Thyroid gland (tissue), 4 donors: ENCODE measurements at regions not wholly inside any gene's neighbourhood (a gene's known extent, or its start where the extent isn't known, plus 50 kb on each side); places are given as distances from the start of the nearest gene placed in this dataset.
A peak's percentile ranks its signal among the peaks of the same experiment; 100 is the strongest.

Experiments used
- DNase-seq, 2 donors: peaks; one replicate each; pipeline ENCODE4 v3.0.0-alpha.2; 2019
- H3K27ac ChIP-seq, 3 donors: fragments of 200-600 bp; sonication (generic); 1 replicate in 2 of 3; 2 replicates in 1 of 3; pipeline ENCODE4 v1.5.1; 2016 to 2019; ENCODE audit warnings: mild to moderate bottlenecking in 1 of 3, moderate library complexity in 1 of 3
- H3K27me3 ChIP-seq: fragments of 200-600 bp; sonication (generic); one replicate; pipeline ENCODE4 v1.5.1; 2019
- H3K36me3 ChIP-seq, 2 donors: fragments of 200-600 bp; sonication (generic); one replicate each; pipeline ENCODE4 v1.5.1; 2016 to 2019
- H3K4me1 ChIP-seq, 2 donors: fragments of 200-600 bp; sonication (generic); one replicate each; pipeline ENCODE4 v1.5.1; 2017 to 2019
- H3K4me3 ChIP-seq, 3 donors: fragments of 200-600 bp; sonication (generic); replicated peaks in 1 of 3; 1 replicate in 2 of 3; 2 replicates in 1 of 3; pipeline ENCODE4 v1.5.1; 2016; ENCODE audit warnings: mild to moderate bottlenecking in 1 of 3
- H3K9me3 ChIP-seq: fragments of 200-600 bp; sonication (generic); one replicate; pipeline ENCODE4 v1.5.1; 2017
- CTCF ChIP-seq, 6 experiments: fragments of 200-600 bp in 3 of 6; fragments of 450-650 bp in 3 of 6; sonication (generic) in 3 of 6; IDR thresholded peaks; one replicate each; pipeline ENCODE4 v1.5.1; 2016 to 2019; ENCODE audit warnings: antibody characterized with exemption in 6 of 6, mild to moderate bottlenecking in 2 of 6, inconsistent platforms in 1 of 6, moderate library complexity in 1 of 6
- POLR2A ChIP-seq, 2 donors: fragments of 450-650 bp; IDR thresholded peaks; one replicate each; pipeline ENCODE4 v1.6.1; 2017; ENCODE audit warnings: antibody characterized with exemption in 2 of 2, mild to moderate bottlenecking in 2 of 2, moderate library complexity in 1 of 2
- WGBS, 2 donors: methylation state at CpG; one replicate each; pipeline ENCODE4 v1.1.5; 2017; 5-methylcytosine and 5-hydroxymethylcytosine counted together
- intact Hi-C: fragments of 100-400 bp; cut with DNase I; formaldehyde crosslinking; loops from one replicate; pipeline ENCODE4 v1.15.1; 2023

DNA sequence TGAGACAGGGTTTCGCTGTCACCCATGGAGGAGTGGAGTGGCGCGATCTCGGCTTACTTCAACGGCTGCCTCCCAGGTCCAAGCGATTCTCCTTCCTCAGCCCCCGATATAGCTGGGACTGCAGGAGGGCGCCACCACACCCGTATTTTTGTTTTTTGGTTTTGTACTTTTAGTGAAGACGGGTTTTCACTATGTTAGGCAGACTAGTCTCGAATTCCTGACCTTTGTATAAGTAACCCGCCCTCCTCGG, 115.4 kb upstream of the BTN3A2 start:
- DNase-seq, result no peak
- Histone ChIP-seq H3K4me1 (peaks cover 7 to 10% of the 10 kb centered on the region in 2 donors), H3K27ac (peak overlapping the region; percentile 23 to 89 (median 71)), H3K9me3 (no peaks in the 10 kb centered on the region), H3K27me3 (no peaks in the 10 kb centered on the region), H3K36me3 (no peaks in the 10 kb centered on the region), H3K4me3 (peak overlapping the region in 2 of 3 donors; percentile 2 to 39)
- TF ChIP-seq POLR2A (IDR thresholded peaks at IDR 0.05), result no peak
- no peak for TF ChIP-seq CTCF (IDR thresholded peaks at IDR 0.05)
- intact Hi-C loops, result no loop called here
- WGBS, 2 donors, result 0 to 2% methylated on average over 13 of the region's 13 CpGs

DNA sequence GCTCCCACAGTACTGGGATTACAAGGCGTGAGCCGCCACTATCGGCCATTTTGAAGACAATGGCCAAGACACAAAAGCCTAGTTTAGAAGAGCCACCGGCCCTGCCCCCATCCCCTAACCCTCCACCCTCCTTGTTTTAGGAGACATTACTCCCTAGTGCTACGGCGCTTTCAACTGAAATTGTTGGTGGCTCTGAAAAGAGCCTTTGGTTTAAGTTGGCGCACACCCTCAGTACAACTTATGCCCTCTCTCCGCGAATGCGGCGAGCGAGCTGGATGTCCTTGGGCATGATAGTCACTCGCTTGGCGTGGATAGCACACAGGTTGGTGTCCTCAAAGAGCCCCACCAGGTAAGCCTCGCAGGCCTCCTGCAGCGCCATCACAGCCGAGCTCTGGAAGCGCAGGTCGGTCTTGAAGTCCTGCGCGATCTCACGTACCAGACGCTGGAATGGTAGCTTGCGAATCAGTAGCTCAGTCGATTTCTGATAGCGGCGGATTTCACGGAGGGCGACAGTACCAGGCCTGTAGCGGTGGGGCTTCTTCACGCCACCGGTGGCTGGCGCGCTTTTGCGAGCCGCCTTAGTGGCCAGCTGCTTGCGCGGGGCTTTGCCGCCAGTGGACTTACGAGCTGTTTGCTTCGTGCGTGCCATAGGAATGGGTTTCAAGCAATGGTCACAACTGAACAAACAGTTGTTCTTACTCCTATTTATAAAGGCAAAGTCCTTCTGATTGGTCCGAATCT, 114.9 kb upstream of the BTN3A2 start:
- Histone ChIP-seq H3K9me3 (no peaks in the 10 kb centered on the region), H3K4me3 (peak overlapping the region in 2 of 3 donors; percentile 4 to 39), H3K4me1 (peaks cover 7 to 10% of the 10 kb centered on the region in 2 donors), H3K27me3 (no peaks in the 10 kb centered on the region), H3K27ac (peak overlapping the region; percentile 23 to 89 (median 71)), H3K36me3 (no peaks in the 10 kb centered on the region)
- TF ChIP-seq CTCF (IDR thresholded peaks at IDR 0.05), result peak in 4 of 6 experiments; percentile 16 to 42 (median 34)
- peak in 1 of 2 donors; percentile 39 for TF ChIP-seq POLR2A (IDR thresholded peaks at IDR 0.05)
- WGBS, 2 donors, result 0 to 1% methylated on average over 18 to 39 of the region's 43 CpGs
- DNase-seq, result peak; percentile 79 to 80
- intact Hi-C loops, result no loop called here

GRCh38 chr6:26250698-26251044, 114.3 kb upstream of the BTN3A2 start:
- TF ChIP-seq CTCF (IDR thresholded peaks at IDR 0.05), result no peak
- no peak for TF ChIP-seq POLR2A (IDR thresholded peaks at IDR 0.05)
- WGBS, 2 donors, result 1 to 2% methylated on average over 9 of the region's 9 CpGs
- peak overlapping the region in 2 of 3 donors; percentile 4 to 39 for H3K4me3 ChIP-seq
- peak overlapping the region in 2 of 3 donors; percentile 58 to 89 for H3K27ac ChIP-seq
- no peaks in the 10 kb centered on the region for H3K27me3 ChIP-seq
- no peaks in the 10 kb centered on the region for H3K36me3 ChIP-seq
- intact Hi-C loops, result no loop called here
- peaks cover 7 to 10% of the 10 kb centered on the region in 2 donors for H3K4me1 ChIP-seq
- no peaks in the 10 kb centered on the region for H3K9me3 ChIP-seq
- peak in 1 of 2 donors; percentile 26 for DNase-seq

- H3K4me1 ChIP-seq, result peaks cover 7 to 10% of the 10 kb centered on the region in 2 donors
- intact Hi-C loops, result no loop called here
- WGBS, 2 donors, result 0 to 2% methylated on average over 21 to 30 of the region's 32 CpGs
- DNase-seq, result peak; percentile 66 to 68
- H3K4me3 ChIP-seq, result peak overlapping the region in 2 of 3 donors; percentile 32 to 39
- TF ChIP-seq POLR2A (IDR thresholded peaks at IDR 0.05) (peak; percentile 76 to 93), CTCF (IDR thresholded peaks at IDR 0.05) (no peak)
- H3K9me3 ChIP-seq, result no peaks in the 10 kb centered on the region
- no peaks in the 10 kb centered on the region for H3K27me3 ChIP-seq
- H3K36me3 ChIP-seq, result no peaks in the 10 kb centered on the region
- peak overlapping the region in 2 of 3 donors; percentile 58 to 70 for H3K27ac ChIP-seq
Observed at GRCh38 chr6:26251354-26252076, 113.5 kb upstream of the BTN3A2 start.

- 14 to 18% methylated on average over 5 of the region's 5 CpGs for WGBS, 2 donors
- Histone ChIP-seq H3K9me3 (no peaks in the 10 kb centered on the region), H3K4me1 (peaks cover 7 to 10% of the 10 kb centered on the region in 2 donors), H3K4me3 (peak overlapping the region in 2 of 3 donors; percentile 4 to 39), H3K36me3 (no peaks in the 10 kb centered on the region), H3K27me3 (no peaks in the 10 kb centered on the region), H3K27ac (peak overlapping the region in 1 of 3 donors; percentile 70)
- no peak for DNase-seq
- TF ChIP-seq POLR2A (IDR thresholded peaks at IDR 0.05), result no peak
- no peak for TF ChIP-seq CTCF (IDR thresholded peaks at IDR 0.05)
- intact Hi-C loops, result no loop called here
Observed at GRCh38 chr6:26252077-26252472, 112.9 kb upstream of the BTN3A2 start.
